GM12864 (cell line): ENCODE measurements at regions not wholly inside any gene's neighbourhood (a gene's known extent, or its start where the extent isn't known, plus 50 kb on each side); places are given as distances from the start of the nearest gene placed in this dataset.

Experiments used
- DNase-seq: peaks from one replicate; pipeline ENCODE4 v3.0.0-alpha.2; 2011; ENCODE audit warnings: low read depth
- H3K4me3 ChIP-seq: 2 replicates; pipeline ENCODE4 v1.5.1; 2011; ENCODE audit warnings: mild to moderate bottlenecking, low read depth, low read length, control low read depth
- TF ChIP-seq, protein P1 (sequence below): IDR thresholded peaks from 2 replicates; pipeline ENCODE4 v1.5.1; 2011; ENCODE audit warnings: low read depth, mild to moderate bottlenecking, moderate library complexity, low read length, control low read depth, inconsistent platforms; ENCODE audit errors: missing control alignments

DNA sequence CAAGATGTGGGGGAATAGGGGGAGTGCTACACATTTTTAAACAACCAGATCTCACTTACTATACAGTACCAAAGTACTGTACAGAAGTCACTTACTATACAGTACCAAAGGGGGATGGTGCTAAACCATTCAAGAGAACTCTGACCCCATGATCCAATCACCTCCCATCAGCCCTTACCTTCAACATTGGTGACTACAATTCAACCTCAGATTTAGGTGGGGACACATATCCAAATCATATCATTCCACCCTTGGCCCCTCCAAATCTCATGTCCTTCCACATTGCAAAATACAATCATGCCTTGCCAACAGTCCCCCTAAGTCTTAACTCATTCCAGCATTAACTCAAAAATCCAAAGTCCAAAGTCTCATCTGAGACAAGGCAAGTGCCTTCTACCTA is 49.9 kb upstream of the CD2AP start:
- no peak for DNase-seq
- no peak overlapping the region for H3K4me3 ChIP-seq
- TF ChIP-seq, protein P1, sequence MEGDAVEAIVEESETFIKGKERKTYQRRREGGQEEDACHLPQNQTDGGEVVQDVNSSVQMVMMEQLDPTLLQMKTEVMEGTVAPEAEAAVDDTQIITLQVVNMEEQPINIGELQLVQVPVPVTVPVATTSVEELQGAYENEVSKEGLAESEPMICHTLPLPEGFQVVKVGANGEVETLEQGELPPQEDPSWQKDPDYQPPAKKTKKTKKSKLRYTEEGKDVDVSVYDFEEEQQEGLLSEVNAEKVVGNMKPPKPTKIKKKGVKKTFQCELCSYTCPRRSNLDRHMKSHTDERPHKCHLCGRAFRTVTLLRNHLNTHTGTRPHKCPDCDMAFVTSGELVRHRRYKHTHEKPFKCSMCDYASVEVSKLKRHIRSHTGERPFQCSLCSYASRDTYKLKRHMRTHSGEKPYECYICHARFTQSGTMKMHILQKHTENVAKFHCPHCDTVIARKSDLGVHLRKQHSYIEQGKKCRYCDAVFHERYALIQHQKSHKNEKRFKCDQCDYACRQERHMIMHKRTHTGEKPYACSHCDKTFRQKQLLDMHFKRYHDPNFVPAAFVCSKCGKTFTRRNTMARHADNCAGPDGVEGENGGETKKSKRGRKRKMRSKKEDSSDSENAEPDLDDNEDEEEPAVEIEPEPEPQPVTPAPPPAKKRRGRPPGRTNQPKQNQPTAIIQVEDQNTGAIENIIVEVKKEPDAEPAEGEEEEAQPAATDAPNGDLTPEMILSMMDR: no peak
